IgD-negative memory B cell (primary cell): ENCODE measurements at regions not wholly inside any gene's neighbourhood (a gene's known extent, or its start where the extent isn't known, plus 50 kb on each side); places are given as distances from the start of the nearest gene placed in this dataset.
"Not testable (repeated sequence)": the region's sequence is repeated elsewhere in the genome, so short reads cannot be mapped to it uniquely, and the experiment has no call there.

Source experiments
- H3K27ac Mint-ChIP-seq, 3 donors: one replicate each; pipeline ENCODE4 v1.8.0; 2020 to 2022; ENCODE audit warnings: mild to moderate bottlenecking in 3 of 3, mixed read lengths in 3 of 3, moderate library complexity in 1 of 3
- H3K27me3 Mint-ChIP-seq: one replicate; pipeline ENCODE4 v1.8.0; 2021; ENCODE audit warnings: mixed read lengths
- H3K36me3 Mint-ChIP-seq: one replicate; pipeline ENCODE4 v1.8.0; 2020; ENCODE audit warnings: mild to moderate bottlenecking, mixed read lengths
- H3K4me1 Mint-ChIP-seq, 3 donors: one replicate each; pipeline ENCODE4 v1.8.0; 2020 to 2022; ENCODE audit warnings: mixed read lengths in 3 of 3, mild to moderate bottlenecking in 1 of 3
- H3K4me3 Mint-ChIP-seq, 4 donors: one replicate each; pipeline ENCODE4 v1.8.0; 2020 to 2022; ENCODE audit warnings: mild to moderate bottlenecking in 4 of 4, mixed read lengths in 4 of 4, moderate library complexity in 3 of 4
- H3K9me3 Mint-ChIP-seq, 3 donors: one replicate each; pipeline ENCODE4 v1.8.0; 2020 to 2021; ENCODE audit warnings: mixed read lengths in 3 of 3, mild to moderate bottlenecking in 1 of 3

DNA sequence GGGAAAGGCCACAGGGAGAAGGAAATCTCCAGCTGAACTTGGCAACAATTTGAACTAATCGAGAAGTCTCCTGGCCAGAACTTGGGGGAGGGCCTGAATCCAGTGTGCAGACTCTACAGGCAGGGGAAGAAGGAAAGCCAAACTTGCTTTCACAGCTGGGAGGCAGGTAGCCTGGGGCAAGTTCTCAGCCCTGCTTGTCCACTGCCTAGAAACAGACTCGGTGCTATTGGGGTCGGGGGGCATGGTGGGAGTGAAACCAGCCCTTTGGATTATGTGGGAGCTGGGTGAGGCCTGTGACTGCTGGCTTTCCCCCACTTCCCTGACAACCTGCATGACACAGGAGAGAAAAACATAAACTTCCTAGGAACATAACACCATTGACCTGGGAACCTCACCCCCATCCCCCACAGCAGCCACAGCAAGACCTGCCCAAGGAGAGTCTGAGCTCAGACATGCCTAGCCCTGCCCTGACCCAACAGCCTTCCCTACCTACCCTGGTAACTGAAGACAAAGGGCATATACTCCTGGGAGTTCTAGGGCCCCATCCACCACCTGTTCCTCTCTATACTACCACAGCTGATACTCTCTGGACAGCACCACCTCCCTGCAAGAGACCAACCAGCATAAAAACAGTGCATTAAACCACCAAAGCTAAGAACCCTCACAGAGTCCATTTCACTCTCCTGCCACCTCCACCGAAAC is 103.7 kb upstream of the MNS1 start:
- H3K27ac Mint-ChIP-seq, result no peak overlapping the region
- peaks cover 0 to 7% (median 3%) of the 10 kb centered on the region in 3 donors for H3K9me3 Mint-ChIP-seq
- H3K4me1 Mint-ChIP-seq, result no peaks in the 10 kb centered on the region
- no peaks in the 10 kb centered on the region for H3K36me3 Mint-ChIP-seq
- H3K27me3 Mint-ChIP-seq, result no peaks in the 10 kb centered on the region
- H3K4me3 Mint-ChIP-seq, result peak overlapping the region in 1 of 4 donors; percentile 20

DNA sequence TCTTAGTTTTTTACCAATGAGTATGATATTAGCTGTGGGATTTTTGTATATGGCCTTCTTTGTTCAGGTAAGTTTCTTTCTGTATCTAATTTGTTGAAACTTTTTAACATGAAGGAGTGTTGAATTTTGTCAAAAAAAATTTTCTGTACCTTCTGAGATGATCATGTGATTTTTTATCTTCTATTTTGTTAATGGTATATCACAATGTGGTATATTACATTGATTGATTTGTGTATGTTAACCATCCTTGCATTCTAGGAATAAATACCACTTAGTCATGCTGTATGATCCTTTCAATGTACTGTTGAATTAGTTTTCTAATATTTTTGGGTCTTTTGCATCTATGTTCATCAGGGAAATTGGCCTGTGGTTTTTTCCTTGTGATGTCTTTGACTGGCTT is 92.5 kb upstream of the MNS1 start:
- no peaks in the 10 kb centered on the region for H3K27me3 Mint-ChIP-seq
- peaks cover 0 to 1% (median 0%) of the 10 kb centered on the region in 3 donors for H3K4me1 Mint-ChIP-seq
- H3K27ac Mint-ChIP-seq, result no peak overlapping the region
- H3K36me3 Mint-ChIP-seq, result no peaks in the 10 kb centered on the region
- no peak overlapping the region for H3K4me3 Mint-ChIP-seq
- peaks cover 7 to 32% (median 15%) of the 10 kb centered on the region in 3 donors for H3K9me3 Mint-ChIP-seq

DNA sequence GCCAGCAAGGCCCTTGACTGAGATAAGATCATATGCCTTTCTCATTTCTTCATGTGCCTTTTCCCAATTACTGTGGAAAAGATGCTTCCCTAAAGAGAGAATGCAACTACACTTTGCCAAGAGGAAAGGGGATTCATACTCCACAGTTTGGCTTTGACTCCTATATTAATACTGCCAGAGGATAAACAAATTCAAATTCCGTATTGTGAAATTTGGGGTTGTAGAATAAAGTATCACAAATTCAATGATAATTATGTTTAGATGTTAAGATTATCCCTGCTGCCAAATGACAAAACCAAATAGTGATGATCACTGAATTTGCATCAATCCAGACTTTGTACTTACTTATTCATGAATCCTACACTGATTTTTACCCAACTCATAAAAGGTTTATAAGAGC is 88.5 kb upstream of the MNS1 start:
- Mint-ChIP-seq H3K4me3 (no peak overlapping the region), H3K36me3 (peaks cover 2% of the 10 kb centered on the region), H3K27me3 (peaks cover 5% of the 10 kb centered on the region), H3K27ac (no peak overlapping the region), H3K9me3 (peaks cover 12 to 32% (median 15%) of the 10 kb centered on the region in 3 donors), H3K4me1 (no peaks in the 10 kb centered on the region)

GRCh38 chr15:56552659-56553058 is 87.7 kb upstream of the MNS1 start:
- Mint-ChIP-seq H3K27me3 (peaks cover 5% of the 10 kb centered on the region), H3K4me1 (no peaks in the 10 kb centered on the region), H3K9me3 (peaks cover 10 to 32% (median 12%) of the 10 kb centered on the region in 3 donors), H3K27ac (no peak overlapping the region), H3K4me3 (no peak overlapping the region), H3K36me3 (peaks cover 2% of the 10 kb centered on the region)

- not testable (repeated sequence) for H3K4me3 Mint-ChIP-seq, H3K27me3 Mint-ChIP-seq, H3K27ac Mint-ChIP-seq, H3K36me3 Mint-ChIP-seq
- peaks cover 5 to 14% (median 9%) of the 10 kb centered on the region in 3 donors for H3K9me3 Mint-ChIP-seq
- H3K4me1 Mint-ChIP-seq, result peaks cover 22 to 24% (median 23%) of the 10 kb centered on the region in 3 donors
Observed at GRCh38 chr15:56540570-56540969, 75.6 kb upstream of the MNS1 start.

DNA sequence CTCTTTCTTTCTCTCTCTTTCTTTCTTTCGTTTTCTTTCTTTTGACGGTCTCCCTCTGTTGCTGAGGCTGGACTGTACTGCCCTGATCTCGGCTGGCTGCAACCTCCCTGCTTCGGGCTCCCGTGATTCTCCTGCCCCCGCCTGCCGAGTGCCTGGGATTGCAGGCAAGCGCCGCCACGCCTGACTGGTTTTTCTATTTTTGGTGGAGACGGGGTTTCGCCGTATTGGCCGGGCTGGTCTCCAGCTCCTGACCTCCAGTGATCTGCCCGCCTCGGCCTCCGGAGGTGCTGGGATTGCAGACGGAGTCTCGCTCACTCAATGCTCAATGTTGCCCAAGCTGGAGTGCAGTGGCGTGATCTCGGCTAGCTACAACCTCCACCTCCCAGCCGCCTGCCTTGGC is 75.2 kb upstream of the MNS1 start:
- H3K27ac Mint-ChIP-seq, H3K4me3 Mint-ChIP-seq, H3K36me3 Mint-ChIP-seq, H3K27me3 Mint-ChIP-seq: not testable (repeated sequence)
- Mint-ChIP-seq H3K9me3 (peaks cover 5 to 14% (median 9%) of the 10 kb centered on the region in 3 donors), H3K4me1 (peaks cover 22 to 25% (median 23%) of the 10 kb centered on the region in 3 donors)

DNA sequence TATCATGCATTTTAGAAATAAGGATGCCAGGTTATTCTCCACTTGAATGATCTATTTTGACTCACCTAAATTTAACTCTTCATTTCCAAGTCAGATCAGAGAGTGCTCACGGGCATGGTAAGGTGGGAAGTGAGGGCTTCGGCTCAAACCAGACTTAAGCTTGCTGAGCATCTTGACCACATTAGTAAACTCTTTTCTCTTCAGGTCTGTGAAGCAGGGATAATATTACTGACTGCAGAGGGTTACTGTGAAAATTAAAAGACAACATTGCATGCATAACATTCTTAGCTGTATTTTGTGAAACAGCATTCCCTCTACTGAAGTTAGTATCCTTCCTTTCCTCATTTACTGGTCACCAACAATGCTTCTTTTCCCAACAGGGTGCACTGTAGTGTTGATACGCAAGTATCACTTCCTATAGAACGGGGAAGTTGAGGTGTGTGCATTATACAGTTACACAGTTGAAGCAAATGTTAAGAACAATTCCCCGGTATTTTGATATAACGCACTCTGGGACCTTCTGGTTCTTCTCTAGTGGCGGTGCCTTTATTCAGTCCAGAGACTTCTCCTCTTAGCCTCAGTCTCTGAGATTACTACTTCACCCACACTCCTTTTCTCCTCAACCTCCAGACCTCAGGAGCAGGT is 74.1 kb upstream of the MNS1 start:
- peaks cover 22 to 30% (median 26%) of the 10 kb centered on the region in 3 donors for H3K4me1 Mint-ChIP-seq
- H3K27ac Mint-ChIP-seq, result no peak overlapping the region
- H3K9me3 Mint-ChIP-seq, result peaks cover 1 to 3% (median 2%) of the 10 kb centered on the region in 3 donors
- no peaks in the 10 kb centered on the region for H3K27me3 Mint-ChIP-seq
- no peak overlapping the region for H3K4me3 Mint-ChIP-seq
- H3K36me3 Mint-ChIP-seq, result peaks cover 3% of the 10 kb centered on the region

DNA sequence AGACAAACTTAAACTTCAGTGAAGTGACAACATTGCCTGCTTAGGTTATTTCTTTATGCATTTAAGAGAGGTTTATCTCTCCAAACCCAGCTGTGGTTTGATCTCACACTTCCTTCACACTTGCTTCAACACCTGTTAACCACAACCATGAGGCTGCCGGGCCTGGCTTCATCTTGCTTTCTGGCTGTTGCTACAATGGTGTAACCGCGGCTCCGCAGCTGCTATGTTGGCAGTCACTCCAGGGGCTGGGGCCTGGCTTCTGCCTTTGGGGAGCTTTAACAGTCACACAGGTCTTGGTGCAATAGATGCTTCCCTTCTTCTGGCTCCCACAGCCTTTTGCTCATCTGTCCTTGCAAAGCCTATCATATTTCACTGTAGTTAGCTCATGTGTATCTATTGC is 72.9 kb upstream of the MNS1 start:
- Mint-ChIP-seq H3K36me3 (peaks cover 3% of the 10 kb centered on the region), H3K4me1 (peaks cover 32 to 41% (median 33%) of the 10 kb centered on the region in 3 donors), H3K27me3 (no peaks in the 10 kb centered on the region), H3K4me3 (peak overlapping the region in 1 of 4 donors; percentile 73), H3K9me3 (peaks cover 0 to 1% (median 0%) of the 10 kb centered on the region in 3 donors), H3K27ac (peak overlapping the region in 1 of 3 donors; percentile 50)

DNA sequence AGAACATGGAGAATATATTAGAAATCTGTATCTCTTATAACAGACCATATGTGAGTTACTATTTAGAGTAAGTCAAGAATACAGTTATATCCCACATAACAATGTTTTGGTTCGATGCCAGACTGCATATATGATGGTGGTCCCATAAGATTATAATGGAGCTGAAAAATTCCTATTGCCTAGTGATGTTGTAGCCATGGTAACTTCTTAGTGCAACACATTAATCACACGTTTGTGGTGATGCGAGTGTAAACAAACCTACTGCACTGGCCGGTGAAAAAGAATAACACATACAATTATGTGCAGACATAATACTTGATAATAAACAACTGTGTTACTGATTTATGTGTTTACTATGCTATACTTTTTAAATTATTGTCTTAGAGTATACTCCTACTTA is 69.8 kb upstream of the MNS1 start:
- Mint-ChIP-seq H3K4me3 (no peak overlapping the region), H3K36me3 (peaks cover 3% of the 10 kb centered on the region), H3K9me3 (no peaks in the 10 kb centered on the region), H3K27ac (no peak overlapping the region), H3K4me1 (peaks cover 37 to 50% (median 38%) of the 10 kb centered on the region in 3 donors), H3K27me3 (no peaks in the 10 kb centered on the region)

DNA sequence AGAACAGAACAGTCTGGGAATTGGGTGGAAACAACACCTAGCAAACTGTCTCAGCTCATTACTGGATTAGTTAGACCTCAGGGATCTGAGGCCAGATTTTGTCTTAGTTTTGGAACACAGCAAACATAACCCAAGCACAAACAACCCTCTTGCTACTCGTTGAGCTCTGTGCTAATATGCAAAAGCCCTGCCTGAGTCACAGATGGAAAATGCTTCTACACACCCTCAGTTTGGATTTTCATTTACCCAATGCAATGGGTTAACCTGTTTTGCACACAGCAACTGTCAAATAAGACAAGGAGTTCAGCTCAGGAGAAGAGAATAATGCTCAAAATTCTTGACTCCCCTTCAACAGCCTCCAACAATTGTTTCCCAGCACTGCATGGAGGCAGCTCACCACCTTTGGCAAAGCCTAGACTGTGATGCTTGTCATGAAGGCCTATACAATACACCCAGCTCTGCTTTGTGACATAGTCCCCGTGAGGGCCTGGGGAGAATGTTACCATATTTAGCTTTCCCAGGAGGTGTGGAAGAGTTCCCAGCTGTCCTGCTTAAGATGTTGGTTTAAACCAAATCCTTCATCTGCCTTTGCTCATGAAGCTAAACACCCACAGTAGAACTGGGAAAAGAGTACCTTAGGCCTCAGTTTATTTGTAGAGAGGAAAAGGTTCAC is 68.9 kb upstream of the MNS1 start:
- Mint-ChIP-seq H3K27ac (peak overlapping the region; percentile 52 to 84 (median 74)), H3K36me3 (peaks cover 3% of the 10 kb centered on the region), H3K27me3 (no peaks in the 10 kb centered on the region), H3K4me1 (peaks cover 30 to 41% (median 31%) of the 10 kb centered on the region in 3 donors), H3K4me3 (peak overlapping the region in 1 of 4 donors; percentile 75), H3K9me3 (no peaks in the 10 kb centered on the region)

- Mint-ChIP-seq H3K4me1 (peaks cover 23 to 35% (median 24%) of the 10 kb centered on the region in 3 donors), H3K36me3 (no peaks in the 10 kb centered on the region), H3K4me3 (peak overlapping the region; percentile 4 to 85 (median 62)), H3K27me3 (no peaks in the 10 kb centered on the region), H3K9me3 (no peaks in the 10 kb centered on the region), H3K27ac (peak overlapping the region in 2 of 3 donors; percentile 16 to 52)
Observed at GRCh38 chr15:56532721-56533460, 68.0 kb upstream of the MNS1 start.

GRCh38 chr15:56530157-56530556 is 65.2 kb upstream of the MNS1 start:
- H3K9me3 Mint-ChIP-seq, result no peaks in the 10 kb centered on the region
- peaks cover 15 to 25% (median 18%) of the 10 kb centered on the region in 3 donors for H3K4me1 Mint-ChIP-seq
- no peak overlapping the region for H3K27ac Mint-ChIP-seq
- H3K27me3 Mint-ChIP-seq, result peaks cover 2% of the 10 kb centered on the region
- H3K4me3 Mint-ChIP-seq, result no peak overlapping the region
- H3K36me3 Mint-ChIP-seq, result no peaks in the 10 kb centered on the region

DNA sequence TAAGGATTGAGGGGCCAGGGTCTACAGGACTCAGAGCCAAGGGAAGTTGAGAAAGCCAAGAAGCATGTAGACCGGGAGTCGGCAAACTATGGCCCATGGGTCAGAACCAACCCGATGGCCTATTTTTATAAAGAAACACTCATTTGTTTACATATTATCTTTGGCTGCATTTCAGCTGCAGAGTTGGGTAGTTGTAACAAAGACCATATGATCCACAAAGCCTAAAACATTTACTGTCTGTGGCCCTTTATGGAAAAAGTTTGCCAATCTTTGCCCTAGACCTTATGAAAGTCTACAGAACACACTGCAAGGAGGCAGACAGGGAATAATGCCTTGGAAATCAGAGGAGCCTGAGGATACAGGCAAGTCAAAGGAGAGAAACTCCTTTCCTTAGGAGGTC is 63.2 kb upstream of the MNS1 start:
- Mint-ChIP-seq H3K27me3 (peaks cover 3% of the 10 kb centered on the region), H3K4me1 (peaks cover 7 to 11% (median 8%) of the 10 kb centered on the region in 3 donors), H3K4me3 (no peak overlapping the region), H3K9me3 (peaks cover 0 to 1% (median 0%) of the 10 kb centered on the region in 3 donors), H3K36me3 (peaks cover 3% of the 10 kb centered on the region), H3K27ac (no peak overlapping the region)

GRCh38 chr15:56524915-56525314 is 60.0 kb upstream of the MNS1 start:
- H3K36me3 Mint-ChIP-seq, result peaks cover 4% of the 10 kb centered on the region
- H3K27me3 Mint-ChIP-seq, result peaks cover 6% of the 10 kb centered on the region
- no peak overlapping the region for H3K4me3 Mint-ChIP-seq
- H3K27ac Mint-ChIP-seq, result no peak overlapping the region
- peaks cover 0 to 5% (median 5%) of the 10 kb centered on the region in 3 donors for H3K9me3 Mint-ChIP-seq
- H3K4me1 Mint-ChIP-seq, result no peaks in the 10 kb centered on the region

DNA sequence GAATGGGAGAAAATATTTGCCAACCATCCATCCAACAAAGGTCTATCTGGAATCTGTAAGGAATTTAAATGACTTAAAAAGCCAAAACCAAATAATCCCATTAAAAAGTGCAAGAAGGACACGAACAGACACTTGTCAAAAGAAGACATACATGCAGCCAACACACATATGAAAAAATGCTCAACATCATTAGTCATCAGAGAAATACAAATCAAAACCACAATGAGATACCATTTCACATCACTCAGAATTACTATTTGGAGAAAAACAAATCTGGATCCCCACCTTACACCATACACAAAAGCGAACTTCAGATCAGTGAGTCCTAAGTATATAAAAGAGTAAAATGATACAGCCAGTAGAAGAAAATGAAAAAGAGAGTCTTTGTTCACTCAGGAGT is 58.6 kb upstream of the MNS1 start:
- Mint-ChIP-seq H3K27ac (no peak overlapping the region), H3K27me3 (peaks cover 6% of the 10 kb centered on the region), H3K4me3 (no peak overlapping the region), H3K36me3 (peaks cover 4% of the 10 kb centered on the region), H3K9me3 (peaks cover 0 to 11% (median 9%) of the 10 kb centered on the region in 3 donors), H3K4me1 (no peaks in the 10 kb centered on the region)
